ENCODE measurements at regions not wholly inside any gene's neighbourhood (a gene's known extent, or its start where the extent isn't known, plus 50 kb on each side); places are given as distances from the start of the nearest gene placed in this dataset.

GRCh38 chr7:153017223-153017622 is 257.7 kb downstream of the ACTR3B start:
- Histone ChIP-seq H3K9me1 (ENCODE audit: insufficient read depth, low read length) (no peaks in the 10 kb centered on the region), H3K36me3 (ENCODE audit: control insufficient read depth, insufficient read depth, low read length) (no peaks in the 10 kb centered on the region), H3K27me3 (ENCODE audit: control insufficient read depth, insufficient read depth, low read length) (no peaks in the 10 kb centered on the region), H4K8ac (ENCODE audit: low read depth in 2 of 2, low read length in 2 of 2) (no peak overlapping the region), H3K56ac (ENCODE audit: extremely low read depth, insufficient read depth, low read length) (no peak overlapping the region), H3K79me1 (ENCODE audit: low read depth in 1 of 2, low read length in 2 of 2) (no peaks in the 10 kb centered on the region), H3K4me3 (ENCODE audit: insufficient read depth, low read depth, low read length) (no peak overlapping the region), H3K23ac (ENCODE audit: low read depth, low read length) (no peak overlapping the region), H2AK9ac (replicated peaks; ENCODE audit: low read depth, low read length, poor library complexity) (no peak overlapping the region), H4K5ac (ENCODE audit: low read depth, low read length) (no peak overlapping the region), H4K20me1 (ENCODE audit: insufficient read depth, low read length) (no peaks in the 10 kb centered on the region), H2AFZ (replicated peaks; ENCODE audit: low read length, poor library complexity) (no peak overlapping the region), H2BK20ac (ENCODE audit: low read depth, low read length) (no peak overlapping the region), H3K4ac (ENCODE audit: low read depth, low read length) (no peak overlapping the region), H3K4me2 (ENCODE audit: low read depth, low read length) (no peak overlapping the region), H3K18ac (ENCODE audit: low read depth, low read length) (no peak overlapping the region), H3K27ac (ENCODE audit: insufficient read depth, low read length) (no peak overlapping the region), H2AK5ac (ENCODE audit: low read depth, low read length) (no peak overlapping the region), H3K9me3 (ENCODE audit: control insufficient read depth, insufficient read depth, low read length) (peaks cover 30% of the 10 kb centered on the region), H3K14ac (replicated peaks; ENCODE audit: low read depth, low read length) (no peak overlapping the region), H3K9ac (ENCODE audit: low read depth, low read length) (no peak overlapping the region), H3K4me1 (ENCODE audit: control insufficient read depth, insufficient read depth, low read length) (no peaks in the 10 kb centered on the region), H2BK120ac (ENCODE audit: low read depth, low read length) (no peak overlapping the region), H2BK5ac (ENCODE audit: low read depth, low read length, poor library complexity, severe bottlenecking) (no peak overlapping the region), H2BK15ac (ENCODE audit: low read depth, low read length) (no peak overlapping the region), H4K91ac (ENCODE audit: insufficient read depth, low read depth, low read length) (no peak overlapping the region)
- no TSS peak for BruUV-seq (replicated peaks)
- DNase-seq: no peak
- intact Hi-C loops (cut with micrococcal nuclease): no loop called here
- in situ Hi-C loops (cut with MboI; ENCODE audit: low sequenced_read_pairs): no loop called here
- dilution Hi-C loops (cut with HindIII; ENCODE audit: low sequenced_read_pairs, unreplicated experiment): no loop called here
- TF ChIP-seq CTCF (conservative IDR thresholded peaks at IDR 0.05; ENCODE audit: low read depth, low read length): no peak
- POLR2A ChIA-PET (ENCODE audit: unreplicated experiment): no interaction called here
- no peak for ATAC-seq (ENCODE audit: low read depth)
- 40% methylated on average over 5 of the region's 14 CpGs; no CpG with 5 or more reads in 1 of the 2 experiments for WGBS, 2 experiments (ENCODE audit: extremely low coverage in 2 of 2, insufficient read length in 1 of 2)
- CTCF ChIA-PET: no interaction called here
